ENCODE measurements at regions not wholly inside any gene's neighbourhood (a gene's known extent, or its start where the extent isn't known, plus 50 kb on each side); places are given as distances from the start of the nearest gene placed in this dataset.

- TF ChIP-seq POLR2A (IDR thresholded peaks at IDR 0.05) (no peak), CTCF (IDR thresholded peaks at IDR 0.05) (no peak)
These were observed 294.5 kb upstream of the PROK2 start for GRCh38 chr3:72079369-72079872.

Measured in right lobe of liver (tissue), 4 donors.